ENCODE measurements at regions not wholly inside any gene's neighbourhood (a gene's known extent, or its start where the extent isn't known, plus 50 kb on each side); places are given as distances from the start of the nearest gene placed in this dataset.

DNA sequence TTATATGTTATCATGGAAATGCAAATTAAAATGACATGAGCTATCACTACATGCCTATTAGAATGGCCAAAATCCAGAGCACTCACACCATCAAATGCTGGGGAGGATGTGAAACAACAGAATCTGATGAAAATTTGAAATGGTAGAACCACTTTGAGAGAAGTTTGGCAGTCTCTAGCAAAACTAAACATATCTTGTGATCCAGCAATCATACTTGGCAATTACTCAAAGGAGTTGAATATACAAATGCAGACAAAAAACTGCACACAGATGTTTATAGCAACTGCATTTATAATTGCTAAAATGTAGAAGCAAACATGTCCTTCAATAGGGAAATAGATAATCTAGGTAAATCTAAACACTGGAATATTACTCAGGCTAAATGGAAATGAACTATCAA lies 1164.9 kb downstream of the DNAJB9 start:
- H3K27ac ChIP-seq, result no peak overlapping the region
- TF ChIP-seq POLR2A (IDR thresholded peaks at IDR 0.05), result no peak
- TF ChIP-seq, protein P1, sequence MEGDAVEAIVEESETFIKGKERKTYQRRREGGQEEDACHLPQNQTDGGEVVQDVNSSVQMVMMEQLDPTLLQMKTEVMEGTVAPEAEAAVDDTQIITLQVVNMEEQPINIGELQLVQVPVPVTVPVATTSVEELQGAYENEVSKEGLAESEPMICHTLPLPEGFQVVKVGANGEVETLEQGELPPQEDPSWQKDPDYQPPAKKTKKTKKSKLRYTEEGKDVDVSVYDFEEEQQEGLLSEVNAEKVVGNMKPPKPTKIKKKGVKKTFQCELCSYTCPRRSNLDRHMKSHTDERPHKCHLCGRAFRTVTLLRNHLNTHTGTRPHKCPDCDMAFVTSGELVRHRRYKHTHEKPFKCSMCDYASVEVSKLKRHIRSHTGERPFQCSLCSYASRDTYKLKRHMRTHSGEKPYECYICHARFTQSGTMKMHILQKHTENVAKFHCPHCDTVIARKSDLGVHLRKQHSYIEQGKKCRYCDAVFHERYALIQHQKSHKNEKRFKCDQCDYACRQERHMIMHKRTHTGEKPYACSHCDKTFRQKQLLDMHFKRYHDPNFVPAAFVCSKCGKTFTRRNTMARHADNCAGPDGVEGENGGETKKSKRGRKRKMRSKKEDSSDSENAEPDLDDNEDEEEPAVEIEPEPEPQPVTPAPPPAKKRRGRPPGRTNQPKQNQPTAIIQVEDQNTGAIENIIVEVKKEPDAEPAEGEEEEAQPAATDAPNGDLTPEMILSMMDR (IDR thresholded peaks at IDR 0.05), result no peak
- no peaks in the 10 kb centered on the region for H3K36me3 ChIP-seq (replicated peaks in 1 of 2; ENCODE audit: insufficient read depth in 1 of 2, low read depth in 2 of 2)
- no peaks in the 10 kb centered on the region for H3K4me1 ChIP-seq
- H3K4me3 ChIP-seq, result no peak overlapping the region
- no peak for DNase-seq
- intact Hi-C loops (cut with DNase I), result no loop called here
- peaks cover 0 to 5% (median 0%) of the 10 kb centered on the region in 3 donors for H3K9me3 ChIP-seq
- no peaks in the 10 kb centered on the region for H3K27me3 ChIP-seq
- ATAC-seq, result no peak

DNA sequence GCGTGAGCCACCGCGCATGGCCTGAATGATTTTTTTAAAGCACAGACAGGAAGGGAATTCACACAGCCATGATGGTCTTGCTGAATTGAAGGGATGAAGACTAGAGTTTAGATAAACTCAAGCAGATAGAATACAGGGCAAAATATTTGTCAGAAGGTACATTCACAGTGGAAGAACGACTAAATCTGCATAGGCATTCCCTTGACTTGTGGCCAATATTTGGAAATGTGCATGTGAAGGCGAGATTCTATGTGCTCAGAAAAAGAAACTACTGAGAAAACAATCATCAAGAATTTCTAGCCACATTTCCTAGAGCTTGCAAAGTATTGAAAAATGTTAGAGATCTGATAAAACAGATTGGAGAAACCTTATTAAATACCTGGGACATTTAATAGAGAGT lies 1166.2 kb downstream of the DNAJB9 start:
- Histone ChIP-seq H3K4me3 (no peak overlapping the region), H3K27me3 (no peaks in the 10 kb centered on the region), H3K4me1 (no peaks in the 10 kb centered on the region), H3K36me3 (replicated peaks in 1 of 2; ENCODE audit: insufficient read depth in 1 of 2, low read depth in 2 of 2) (no peaks in the 10 kb centered on the region), H3K9me3 (peaks cover 0 to 5% (median 0%) of the 10 kb centered on the region in 3 donors), H3K27ac (no peak overlapping the region)
- WGBS, 2 donors, result 73 to 76% methylated on average over 5 of the region's 5 CpGs
- DNase-seq, result no peak
- no peak for ATAC-seq
- intact Hi-C loops (cut with DNase I), result no loop called here
- TF ChIP-seq POLR2A (IDR thresholded peaks at IDR 0.05), result no peak
- TF ChIP-seq, protein P1 (IDR thresholded peaks at IDR 0.05), result no peak

DNA sequence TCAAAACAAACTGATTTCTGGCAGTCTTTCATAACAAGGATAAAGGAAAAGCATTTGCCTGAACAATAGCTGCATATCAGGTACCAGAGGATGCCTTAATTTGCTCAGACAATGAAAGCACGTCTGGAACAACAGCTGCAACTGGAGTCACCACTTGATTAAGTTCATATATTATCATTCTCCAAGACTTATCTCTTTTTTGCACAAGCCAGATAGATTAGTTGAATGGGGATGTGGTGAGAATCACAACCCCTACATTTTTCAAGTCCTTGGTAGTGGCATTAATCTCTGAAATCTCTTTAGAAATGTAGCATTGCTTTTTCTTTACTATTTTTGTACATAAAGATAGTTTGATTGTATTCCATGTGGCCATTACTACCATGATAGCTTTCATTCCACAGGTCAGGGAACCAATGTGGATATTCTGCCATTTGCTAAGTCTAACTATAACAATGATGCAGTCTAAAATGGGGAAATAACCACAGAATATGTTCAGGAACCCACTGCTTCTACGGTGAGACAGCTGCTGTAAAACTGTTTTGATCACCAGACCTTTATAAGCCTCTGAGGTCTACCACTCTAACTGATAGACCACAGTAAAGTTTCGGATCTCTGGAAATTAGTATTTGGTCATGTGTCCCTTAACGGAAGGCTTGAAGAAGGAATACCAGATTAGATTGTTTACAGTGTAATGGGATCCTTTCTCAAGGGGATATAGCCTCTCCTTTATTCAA lies 1176.2 kb downstream of the DNAJB9 start:
- 56 to 69% methylated on average over 4 of the region's 4 CpGs for WGBS, 2 donors
- intact Hi-C loops (cut with DNase I), result no loop called here
- H3K4me3 ChIP-seq, result no peak overlapping the region
- no peak for TF ChIP-seq POLR2A (IDR thresholded peaks at IDR 0.05)
- TF ChIP-seq, protein P1 (IDR thresholded peaks at IDR 0.05), result no peak
- no peak overlapping the region for H3K27ac ChIP-seq
- ATAC-seq (no peak), DNase-seq (no peak)
- H3K36me3 ChIP-seq (replicated peaks in 1 of 2; ENCODE audit: insufficient read depth in 1 of 2, low read depth in 2 of 2), result no peaks in the 10 kb centered on the region
- H3K9me3 ChIP-seq, result no peaks in the 10 kb centered on the region
- H3K27me3 ChIP-seq, result no peaks in the 10 kb centered on the region
- no peaks in the 10 kb centered on the region for H3K4me1 ChIP-seq

DNA sequence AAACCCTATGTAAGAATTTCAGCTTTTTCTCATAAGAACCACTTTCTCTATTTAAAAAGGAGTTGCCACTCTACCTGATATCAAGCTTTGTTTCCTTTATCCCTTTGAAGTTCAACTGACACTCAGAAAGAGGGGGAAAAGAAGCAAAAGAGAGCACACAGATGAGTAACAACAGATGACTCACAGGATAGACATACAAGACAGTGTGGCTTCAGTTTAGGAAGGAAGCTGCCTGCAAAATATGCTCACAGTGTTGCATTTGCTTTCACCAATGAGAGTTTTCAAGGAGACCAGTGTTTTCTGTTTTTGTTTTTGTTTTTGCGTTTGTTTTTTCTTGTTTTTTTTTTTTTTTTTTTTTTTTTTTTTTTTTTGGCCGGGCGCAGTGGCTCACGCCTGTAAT lies 1181.6 kb downstream of the DNAJB9 start:
- no peaks in the 10 kb centered on the region for H3K36me3 ChIP-seq (replicated peaks in 1 of 2; ENCODE audit: insufficient read depth in 1 of 2, low read depth in 2 of 2)
- no peaks in the 10 kb centered on the region for H3K27me3 ChIP-seq
- DNase-seq (no peak), ATAC-seq (no peak)
- WGBS, 2 donors, result 85 to 89% methylated on average over 4 of the region's 4 CpGs
- no peak overlapping the region for H3K27ac ChIP-seq
- intact Hi-C loops (cut with DNase I), result no loop called here
- no peaks in the 10 kb centered on the region for H3K9me3 ChIP-seq
- H3K4me3 ChIP-seq, result no peak overlapping the region
- H3K4me1 ChIP-seq, result no peaks in the 10 kb centered on the region
- TF ChIP-seq, protein P1 (IDR thresholded peaks at IDR 0.05), result no peak
- TF ChIP-seq POLR2A (IDR thresholded peaks at IDR 0.05), result no peak

DNA sequence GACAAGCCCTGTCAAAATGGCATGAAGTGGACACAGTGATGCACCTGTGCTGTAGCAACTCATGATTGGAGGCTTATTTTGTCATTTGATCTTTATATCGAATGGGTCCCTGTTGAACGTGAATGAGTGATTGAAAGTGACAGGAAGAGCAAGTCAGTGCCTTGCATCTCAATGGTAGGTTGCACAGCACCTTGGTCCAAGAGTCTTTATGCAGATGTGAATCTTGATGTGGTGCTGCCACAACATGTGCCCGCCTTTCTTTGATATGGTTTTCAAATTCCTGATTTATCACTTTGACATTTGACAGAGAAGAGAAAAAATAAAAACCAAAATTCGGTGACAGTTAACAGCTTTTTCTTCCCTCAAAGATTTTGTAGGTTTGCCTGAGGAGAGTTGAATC lies 1182.4 kb downstream of the DNAJB9 start:
- no peak for TF ChIP-seq POLR2A (IDR thresholded peaks at IDR 0.05)
- TF ChIP-seq, protein P1 (IDR thresholded peaks at IDR 0.05), result no peak
- no peaks in the 10 kb centered on the region for H3K4me1 ChIP-seq
- H3K36me3 ChIP-seq (replicated peaks in 1 of 2; ENCODE audit: insufficient read depth in 1 of 2, low read depth in 2 of 2), result no peaks in the 10 kb centered on the region
- H3K9me3 ChIP-seq, result no peaks in the 10 kb centered on the region
- ATAC-seq (no peak), DNase-seq (no peak)
- H3K27ac ChIP-seq, result no peak overlapping the region
- WGBS, 2 donors, result 64 to 72% methylated on average over 4 of the region's 4 CpGs
- H3K4me3 ChIP-seq, result no peak overlapping the region
- intact Hi-C loops (cut with DNase I), result no loop called here
- no peaks in the 10 kb centered on the region for H3K27me3 ChIP-seq

Data from body of pancreas (tissue), 4 donors.